Choroid plexus epithelial cell (primary cell): ENCODE measurements at regions not wholly inside any gene's neighbourhood (a gene's known extent, or its start where the extent isn't known, plus 50 kb on each side); places are given as distances from the start of the nearest gene placed in this dataset.

Experiments used
- DNase-seq: peaks from one replicate; pipeline ENCODE4 v3.0.0-alpha.2; 2010; ENCODE audit warnings: low read depth
- H3K4me3 ChIP-seq: 2 replicates; pipeline ENCODE4 v1.5.1; 2011; ENCODE audit warnings: low read depth, mild to moderate bottlenecking, control low read depth, low read length, moderate library complexity
- TF ChIP-seq, protein P1 (sequence below): conservative IDR thresholded peaks from 2 replicates; pipeline ENCODE4 v1.5.1; 2011; ENCODE audit warnings: low read depth, mild to moderate bottlenecking, control low read depth, inconsistent platforms, low read length, moderate library complexity

DNA sequence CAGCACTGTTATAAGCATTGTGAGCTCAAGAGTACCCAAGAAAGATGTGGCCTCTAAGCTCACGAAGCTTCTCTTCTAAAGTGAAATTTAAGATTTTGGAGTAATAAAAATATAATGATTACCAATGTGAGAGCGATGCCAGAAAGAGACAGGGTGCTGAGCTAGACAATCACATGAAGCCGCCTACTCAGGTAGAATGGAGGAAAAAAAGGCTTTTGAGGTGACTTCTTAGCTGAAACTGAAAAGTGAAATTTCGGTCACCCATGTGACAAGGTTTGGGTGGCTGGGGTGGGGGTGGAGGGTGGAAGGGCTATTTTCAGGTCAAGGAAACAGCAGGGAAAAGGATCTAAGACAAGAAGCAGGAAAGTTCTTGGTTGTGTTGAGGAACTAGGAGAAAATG lies 388.2 kb upstream of the WWC1 start:
- H3K4me3 ChIP-seq, result no peak overlapping the region
- TF ChIP-seq, protein P1, sequence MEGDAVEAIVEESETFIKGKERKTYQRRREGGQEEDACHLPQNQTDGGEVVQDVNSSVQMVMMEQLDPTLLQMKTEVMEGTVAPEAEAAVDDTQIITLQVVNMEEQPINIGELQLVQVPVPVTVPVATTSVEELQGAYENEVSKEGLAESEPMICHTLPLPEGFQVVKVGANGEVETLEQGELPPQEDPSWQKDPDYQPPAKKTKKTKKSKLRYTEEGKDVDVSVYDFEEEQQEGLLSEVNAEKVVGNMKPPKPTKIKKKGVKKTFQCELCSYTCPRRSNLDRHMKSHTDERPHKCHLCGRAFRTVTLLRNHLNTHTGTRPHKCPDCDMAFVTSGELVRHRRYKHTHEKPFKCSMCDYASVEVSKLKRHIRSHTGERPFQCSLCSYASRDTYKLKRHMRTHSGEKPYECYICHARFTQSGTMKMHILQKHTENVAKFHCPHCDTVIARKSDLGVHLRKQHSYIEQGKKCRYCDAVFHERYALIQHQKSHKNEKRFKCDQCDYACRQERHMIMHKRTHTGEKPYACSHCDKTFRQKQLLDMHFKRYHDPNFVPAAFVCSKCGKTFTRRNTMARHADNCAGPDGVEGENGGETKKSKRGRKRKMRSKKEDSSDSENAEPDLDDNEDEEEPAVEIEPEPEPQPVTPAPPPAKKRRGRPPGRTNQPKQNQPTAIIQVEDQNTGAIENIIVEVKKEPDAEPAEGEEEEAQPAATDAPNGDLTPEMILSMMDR, result no peak
- DNase-seq, result no peak

DNA sequence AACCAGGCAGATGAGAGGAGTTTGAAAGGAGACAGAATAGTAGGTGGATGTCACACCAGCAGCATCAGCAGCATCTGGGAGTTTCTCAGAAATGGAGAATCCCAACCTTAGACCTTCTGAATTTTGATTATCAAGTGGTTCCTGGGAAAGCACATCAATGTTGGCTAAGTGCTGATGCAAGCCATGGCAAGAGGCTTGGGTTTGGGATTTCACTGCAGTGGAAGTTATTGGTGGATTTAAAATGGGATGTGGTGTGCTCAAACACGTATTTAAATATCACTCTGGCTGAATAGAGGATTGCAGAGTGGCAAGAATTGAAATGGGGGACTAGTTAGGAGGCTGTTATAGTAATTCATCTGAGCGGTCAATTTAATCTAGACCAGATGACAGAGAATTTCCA lies 387.8 kb upstream of the WWC1 start:
- no peak for DNase-seq
- TF ChIP-seq, protein P1, result no peak

DNA sequence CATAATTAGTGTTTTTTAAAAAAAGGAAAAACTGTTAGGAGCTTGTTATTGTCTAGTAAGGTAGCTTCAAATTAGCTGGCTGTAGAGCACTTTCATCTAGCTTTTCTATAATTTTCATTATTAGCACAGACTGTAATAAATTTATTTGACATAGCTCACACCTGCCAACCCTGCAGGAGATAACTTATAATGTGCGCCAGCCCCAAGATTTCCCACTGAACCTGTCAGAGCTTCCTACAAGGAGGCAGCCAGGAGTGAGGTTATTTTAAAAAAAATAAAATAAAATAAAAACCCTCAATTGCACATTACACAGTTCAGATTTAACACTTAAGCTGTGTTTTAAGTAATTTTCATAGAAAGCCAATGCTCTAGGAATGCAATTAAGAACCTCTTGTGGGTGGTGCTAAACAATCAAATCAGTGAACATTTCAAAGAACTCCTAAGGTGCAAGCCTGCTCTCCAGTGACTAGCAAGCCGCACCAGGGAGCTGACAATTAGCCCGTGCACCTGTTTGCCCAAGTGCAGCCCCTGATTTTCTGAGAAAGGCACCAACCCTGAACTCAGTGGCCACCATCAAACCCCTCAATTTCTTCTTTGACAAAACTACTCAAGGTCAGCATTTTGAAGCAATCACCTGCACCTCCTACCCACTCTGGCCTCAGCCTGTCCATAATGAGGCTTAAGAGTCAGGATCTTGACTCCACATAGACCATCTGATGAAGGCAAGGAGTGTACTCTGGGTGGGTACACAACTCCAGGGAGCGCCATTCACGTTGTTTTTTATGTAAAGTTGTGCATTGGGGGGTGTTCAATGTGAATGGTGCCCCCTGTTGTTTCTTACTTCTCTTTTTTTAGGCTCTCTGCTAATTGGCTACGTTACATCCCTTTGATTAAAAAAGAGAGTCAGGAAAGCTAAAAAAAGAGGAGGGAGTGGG lies 385.3 kb upstream of the WWC1 start:
- no peak overlapping the region for H3K4me3 ChIP-seq
- no peak for DNase-seq
- TF ChIP-seq, protein P1, result no peak

More for the DNA sequence above, 387.8 kb upstream of the WWC1 start:
- H3K4me3 ChIP-seq, result no peak overlapping the region

GRCh38 chr5:167908606-167909005 lies 382.8 kb upstream of the WWC1 start:
- no peak overlapping the region for H3K4me3 ChIP-seq
- TF ChIP-seq, protein P1, result no peak
- DNase-seq, result peak; percentile 8

GRCh38 chr5:167912941-167913665 lies 378.3 kb upstream of the WWC1 start:
- TF ChIP-seq, protein P1, result no peak
- DNase-seq, result peak; percentile 18

DNA sequence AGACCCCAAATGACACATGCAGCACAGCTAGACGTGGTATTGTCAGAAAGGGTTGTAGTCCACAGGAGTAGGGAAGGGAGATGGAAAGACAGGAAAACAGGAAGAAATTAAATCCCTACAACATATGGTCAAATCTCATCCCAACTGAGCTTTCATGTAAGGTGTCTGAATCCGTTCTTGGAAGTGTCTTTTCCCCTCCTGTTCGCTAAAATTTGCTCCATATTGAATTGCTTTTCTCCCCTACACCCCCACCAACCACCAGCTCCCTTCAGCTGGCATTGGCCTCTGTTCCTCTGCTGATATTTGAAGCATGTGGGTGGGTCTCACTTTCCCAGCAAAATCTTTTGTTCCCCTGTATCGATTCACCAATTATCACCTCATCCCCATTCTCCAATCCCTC lies 376.2 kb upstream of the WWC1 start:
- TF ChIP-seq, protein P1, result no peak
- H3K4me3 ChIP-seq, result no peak overlapping the region
- no peak for DNase-seq

More at GRCh38 chr5:167912941-167913665, 378.3 kb upstream of the WWC1 start:
- no peak overlapping the region for H3K4me3 ChIP-seq
